ENCODE measurements at regions not wholly inside any gene's neighbourhood (a gene's known extent, or its start where the extent isn't known, plus 50 kb on each side); places are given as distances from the start of the nearest gene placed in this dataset.

- intact Hi-C loops (cut with DNase I): no loop called here
- DNase-seq (ENCODE audit: low spot score): peak; percentile 72
These were observed 236.9 kb upstream of the RAB6C start for GRCh38 chr2:129742415-129743180.

GRCh38 chr2:129744141-129744540 is 235.3 kb upstream of the RAB6C start:
- DNase-seq (ENCODE audit: low spot score): peak; percentile 53
- intact Hi-C loops (cut with DNase I): no loop called here

GRCh38 chr2:129744649-129745048 is 234.8 kb upstream of the RAB6C start:
- DNase-seq (ENCODE audit: low spot score): peak; percentile 62
- intact Hi-C loops (cut with DNase I): no loop called here

- DNase-seq (ENCODE audit: low spot score): peak; percentile 36
- intact Hi-C loops (cut with DNase I): no loop called here
These were observed 231.9 kb upstream of the RAB6C start for GRCh38 chr2:129747500-129748125.

GRCh38 chr2:129748250-129748649 is 231.2 kb upstream of the RAB6C start:
- intact Hi-C loops (cut with DNase I): no loop called here
- DNase-seq (ENCODE audit: low spot score): no peak

- intact Hi-C loops (cut with DNase I): no loop called here
- DNase-seq (ENCODE audit: low spot score): no peak
These were observed 230.8 kb upstream of the RAB6C start for GRCh38 chr2:129748653-129749052.

- no peak for DNase-seq (ENCODE audit: low spot score)
- intact Hi-C loops (cut with DNase I): no loop called here
These were observed 228.1 kb upstream of the RAB6C start for GRCh38 chr2:129751409-129751808.

- no peak for DNase-seq (ENCODE audit: low spot score)
- intact Hi-C loops (cut with DNase I): no loop called here
These were observed 227.3 kb upstream of the RAB6C start for GRCh38 chr2:129752176-129752575.

- no peak for DNase-seq (ENCODE audit: low spot score)
- intact Hi-C loops (cut with DNase I): no loop called here
These were observed 226.8 kb upstream of the RAB6C start for GRCh38 chr2:129752686-129753085.

GRCh38 chr2:129753261-129753660 is 226.2 kb upstream of the RAB6C start:
- DNase-seq (ENCODE audit: low spot score): no peak
- intact Hi-C loops (cut with DNase I): no loop called here

GRCh38 chr2:129754421-129754820 is 225.0 kb upstream of the RAB6C start:
- intact Hi-C loops (cut with DNase I): no loop called here
- DNase-seq (ENCODE audit: low spot score): no peak

GRCh38 chr2:129754831-129755230 is 224.6 kb upstream of the RAB6C start:
- no peak for DNase-seq (ENCODE audit: low spot score)
- intact Hi-C loops (cut with DNase I): no loop called here

- intact Hi-C loops (cut with DNase I): no loop called here
- no peak for DNase-seq (ENCODE audit: low spot score)
These were observed 223.7 kb upstream of the RAB6C start for GRCh38 chr2:129755786-129756185.

- DNase-seq (ENCODE audit: low spot score): no peak
- intact Hi-C loops (cut with DNase I): no loop called here
These were observed 223.2 kb upstream of the RAB6C start for GRCh38 chr2:129756276-129756675.

- intact Hi-C loops (cut with DNase I): no loop called here
- DNase-seq (ENCODE audit: low spot score): no peak
These were observed 222.0 kb upstream of the RAB6C start for GRCh38 chr2:129757366-129757914.

- no peak for DNase-seq (ENCODE audit: low spot score)
- intact Hi-C loops (cut with DNase I): no loop called here
These were observed 221.3 kb upstream of the RAB6C start for GRCh38 chr2:129757915-129758783.

- DNase-seq (ENCODE audit: low spot score): peak; percentile 83
- intact Hi-C loops (cut with DNase I): no loop called here
These were observed 220.5 kb upstream of the RAB6C start for GRCh38 chr2:129758784-129759471.

- DNase-seq (ENCODE audit: low spot score): no peak
- intact Hi-C loops (cut with DNase I): no loop called here
These were observed 219.9 kb upstream of the RAB6C start for GRCh38 chr2:129759472-129760010.

- intact Hi-C loops (cut with DNase I): no loop called here
- DNase-seq (ENCODE audit: low spot score): no peak
These were observed 218.8 kb upstream of the RAB6C start for GRCh38 chr2:129760669-129761068.

Data from posterior vena cava (tissue), 2 donors.